ENCODE measurements at regions not wholly inside any gene's neighbourhood (a gene's known extent, or its start where the extent isn't known, plus 50 kb on each side); places are given as distances from the start of the nearest gene placed in this dataset.
"Not testable (repeated sequence)": the region's sequence is repeated elsewhere in the genome, so short reads cannot be mapped to it uniquely, and the experiment has no call there.

DNA sequence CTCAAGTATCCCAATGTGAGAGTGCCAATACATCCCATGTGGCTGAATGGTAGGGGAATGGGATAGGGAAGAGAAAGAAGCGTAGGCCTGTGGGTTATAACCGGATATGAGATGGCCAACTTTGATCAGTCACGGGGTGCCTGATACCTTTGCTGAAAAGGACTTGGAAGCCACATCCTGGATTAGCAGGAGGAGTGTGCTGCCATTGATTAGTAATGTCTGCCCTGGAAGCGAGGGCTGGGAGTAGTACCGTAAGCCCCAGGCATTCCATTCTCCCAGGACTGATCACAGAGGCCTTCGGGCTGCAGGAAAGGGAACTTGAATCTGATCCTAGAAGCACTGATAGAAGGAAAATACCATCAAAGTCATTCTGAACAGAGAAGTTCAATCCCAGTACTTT, 218.5 kb downstream of the TFCP2L1 start:
- no peak for DNase-seq

GRCh38 chr2:121068851-121069250, 216.2 kb downstream of the TFCP2L1 start:
- DNase-seq, result no peak

- DNase-seq, result no peak
These were observed 215.5 kb downstream of the TFCP2L1 start for GRCh38 chr2:121069434-121069969.

- DNase-seq, result not testable (repeated sequence)
These were observed 214.9 kb downstream of the TFCP2L1 start for GRCh38 chr2:121070061-121070460.

DNA sequence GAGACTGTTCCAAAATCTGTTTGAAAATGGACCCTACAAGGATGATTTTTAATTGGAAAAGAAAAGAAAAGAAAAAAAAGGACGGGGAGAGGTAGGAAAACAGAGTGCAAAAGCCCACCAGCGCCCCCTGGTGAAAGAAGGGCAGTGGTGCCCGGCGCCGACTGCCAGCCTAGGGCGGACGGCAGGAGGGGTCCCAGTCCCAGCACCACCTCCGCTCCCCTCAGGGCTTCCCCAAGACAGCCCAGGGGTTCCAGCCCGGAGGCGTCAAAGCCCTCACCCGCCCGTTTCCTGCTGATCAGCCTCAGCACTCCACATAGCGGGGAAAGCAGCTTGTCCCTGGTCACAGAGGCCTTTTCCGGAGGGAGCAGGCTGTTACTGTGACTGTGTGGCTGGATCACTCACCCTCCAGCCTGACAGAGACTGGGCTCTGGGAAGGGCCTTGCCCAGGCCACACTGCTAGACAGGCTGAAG, 213.9 kb downstream of the TFCP2L1 start:
- peak in 42 of 51 donors; percentile 4 to 74 (median 39) for DNase-seq

DNA sequence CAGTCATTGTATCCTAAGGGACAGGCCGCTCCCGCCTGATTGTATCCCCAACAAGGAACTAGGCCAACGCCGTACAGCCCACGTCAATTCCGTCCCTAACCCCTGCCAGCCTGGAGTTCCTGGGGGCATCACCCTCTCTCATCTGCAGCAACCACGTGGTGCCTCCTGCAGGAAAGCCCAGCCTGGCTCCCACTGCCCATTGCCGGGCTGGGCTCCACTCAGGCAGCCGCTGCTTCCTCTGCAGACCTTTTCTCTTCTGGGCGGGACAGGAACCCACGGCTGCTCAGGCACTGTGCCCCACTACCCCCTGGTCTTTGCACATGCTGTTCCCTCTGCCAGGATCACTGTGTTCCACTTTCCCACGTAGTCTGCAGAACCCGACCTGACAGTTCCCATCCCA, 212.2 kb downstream of the TFCP2L1 start:
- DNase-seq, result no peak

- DNase-seq, result no peak
These were observed 211.4 kb downstream of the TFCP2L1 start for GRCh38 chr2:121073320-121074210.

- DNase-seq, result no peak
These were observed 210.6 kb downstream of the TFCP2L1 start for GRCh38 chr2:121074293-121074932.

DNA sequence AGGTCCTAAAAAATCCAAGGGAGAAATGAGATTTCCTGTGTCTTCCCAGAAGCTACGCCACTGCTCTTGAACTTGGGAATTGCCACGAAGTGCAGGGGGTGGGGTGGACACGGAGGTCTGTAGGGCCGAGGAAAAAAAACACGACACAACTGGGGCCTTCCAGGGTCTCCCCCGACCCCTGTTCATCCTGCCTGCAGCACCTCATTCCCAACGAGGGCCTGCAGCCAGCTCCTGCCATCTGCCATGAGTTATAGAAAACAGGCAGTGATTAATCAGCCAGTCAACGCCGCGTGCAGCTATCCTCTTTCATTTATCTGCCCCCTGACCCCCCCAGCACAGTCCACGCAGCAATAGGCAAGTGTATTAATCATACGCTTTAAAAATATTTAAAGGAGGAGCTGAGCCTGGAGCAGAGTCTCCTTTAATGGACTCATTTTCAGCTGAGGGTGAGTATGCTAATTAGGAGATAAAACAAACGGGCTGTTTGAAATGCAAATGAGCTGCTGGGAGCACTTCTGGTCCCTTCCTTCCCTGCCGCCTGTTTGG, 209.9 kb downstream of the TFCP2L1 start:
- peak in 12 of 51 donors; percentile 16 to 69 (median 41) for DNase-seq

DNA sequence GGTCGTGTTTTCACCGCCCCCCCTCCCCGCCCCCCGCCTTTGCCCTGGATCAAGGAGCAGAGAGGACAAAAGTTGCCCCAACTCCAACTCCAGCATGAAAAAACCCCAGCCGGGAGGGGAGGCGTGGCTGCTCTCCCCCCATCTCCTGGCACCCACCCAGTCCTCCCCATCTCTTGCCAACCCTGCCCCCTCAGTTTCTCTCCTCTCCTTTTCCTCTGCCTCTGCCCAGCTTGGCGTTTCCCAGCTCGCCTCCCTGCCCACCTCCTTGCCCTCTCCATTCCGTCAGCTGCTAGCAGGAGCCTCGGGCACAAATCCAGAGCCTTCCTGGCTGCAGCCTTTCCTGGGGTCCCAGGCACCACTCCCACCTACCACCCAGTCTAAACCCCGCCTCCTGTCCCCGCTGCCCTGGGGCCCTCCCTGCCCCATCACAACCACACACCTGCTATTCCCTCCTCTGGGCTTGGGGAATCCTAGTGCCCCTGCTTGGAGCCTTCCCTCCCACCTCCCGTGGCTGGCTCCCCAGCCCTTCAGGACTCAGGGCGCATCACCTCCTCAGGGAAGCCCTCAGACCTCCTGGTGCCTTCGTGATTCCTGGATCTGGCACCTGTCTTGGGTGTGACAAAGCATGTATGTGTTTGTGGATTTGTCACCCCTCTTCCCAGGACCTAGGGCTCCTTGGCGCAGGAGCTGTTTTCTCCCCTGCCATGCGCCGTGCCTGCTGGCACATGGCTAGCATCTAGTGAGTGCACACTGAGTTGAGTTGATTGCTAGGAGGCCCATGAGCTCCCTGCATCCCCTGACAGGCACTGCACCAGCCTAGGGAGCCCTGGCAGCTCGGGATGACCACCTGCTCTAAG, 209.1 kb downstream of the TFCP2L1 start:
- peak in 34 of 51 donors; percentile 14 to 69 (median 50) for DNase-seq

- no peak for DNase-seq
These were observed 208.5 kb downstream of the TFCP2L1 start for GRCh38 chr2:121076498-121076820.

GRCh38 chr2:121076885-121077549, 208.0 kb downstream of the TFCP2L1 start:
- DNase-seq, result peak in 7 of 51 donors; percentile 5 to 34 (median 15)

- no peak for DNase-seq
These were observed 206.1 kb downstream of the TFCP2L1 start for GRCh38 chr2:121078899-121079298.

GRCh38 chr2:121080013-121080772, 204.8 kb downstream of the TFCP2L1 start:
- peak in 34 of 51 donors; percentile 5 to 71 (median 40) for DNase-seq

DNA sequence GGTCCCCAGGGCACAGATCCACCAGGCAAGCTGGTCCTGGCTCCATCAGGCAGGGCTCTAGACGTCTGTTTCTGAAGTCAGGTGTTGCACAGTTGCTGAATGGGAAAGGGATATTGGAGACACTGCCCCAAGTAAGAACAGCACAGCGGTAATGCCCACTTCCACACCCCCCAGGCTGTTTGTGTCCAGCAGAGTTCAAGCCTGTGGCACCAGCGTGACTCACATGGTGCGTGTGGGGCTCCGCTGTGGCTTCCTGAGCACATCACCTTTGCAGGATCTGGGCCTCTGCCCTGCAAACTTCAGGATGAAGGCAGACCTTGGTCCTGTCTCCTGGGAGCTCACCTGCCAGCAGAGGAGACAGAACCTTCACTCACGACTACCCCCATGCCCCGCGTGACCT, 203.3 kb downstream of the TFCP2L1 start:
- no peak for DNase-seq

DNA sequence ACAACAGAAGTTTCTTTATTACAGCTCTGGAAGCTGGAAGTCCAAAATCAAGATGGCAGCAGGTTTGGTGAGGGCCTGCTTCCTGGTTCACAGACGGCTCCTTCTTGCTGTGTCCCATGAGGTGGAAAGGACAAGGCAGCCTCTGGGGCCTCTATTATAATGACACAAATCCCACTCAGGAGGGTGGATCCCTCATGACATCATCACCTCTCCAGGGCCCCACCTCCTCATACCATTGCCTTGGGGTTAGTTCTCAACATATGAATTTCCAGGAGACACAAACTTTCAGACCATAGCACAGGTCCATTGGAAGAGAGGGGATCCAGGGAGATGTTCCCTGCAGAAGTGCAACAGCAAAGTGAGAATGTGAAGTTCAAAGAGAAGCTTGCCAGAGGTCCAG, 202.8 kb downstream of the TFCP2L1 start:
- no peak for DNase-seq

DNA sequence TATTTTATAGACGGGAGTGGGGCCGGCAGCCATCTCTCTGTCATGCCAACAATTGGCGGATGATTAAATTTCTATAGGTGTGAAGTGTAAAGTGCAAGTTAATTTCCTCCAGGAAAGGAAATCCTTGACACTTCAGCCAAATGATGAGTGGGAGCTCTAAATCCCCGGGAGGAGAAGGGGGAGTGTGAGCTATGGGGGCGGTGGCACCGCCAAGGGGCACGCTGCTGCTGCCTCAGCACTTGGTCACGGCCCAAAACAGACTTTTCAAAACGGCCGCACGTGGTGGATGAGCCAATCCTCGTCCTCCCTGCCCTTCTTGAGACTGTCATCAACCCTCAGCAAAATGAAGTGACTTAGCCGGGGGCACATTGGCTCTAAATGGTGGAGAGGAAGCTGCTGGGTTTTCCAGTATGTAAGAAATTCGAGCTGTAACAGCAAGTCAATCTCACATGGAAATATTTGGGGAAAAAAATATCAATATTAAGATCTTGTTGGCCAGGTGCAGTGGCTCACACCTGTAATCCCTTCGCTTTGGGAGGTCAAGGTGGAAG, 200.8 kb downstream of the TFCP2L1 start:
- no peak for DNase-seq

GRCh38 chr2:121085801-121086200, 199.2 kb downstream of the TFCP2L1 start:
- DNase-seq, result peak in 10 of 51 donors; percentile 3 to 30 (median 10)

DNA sequence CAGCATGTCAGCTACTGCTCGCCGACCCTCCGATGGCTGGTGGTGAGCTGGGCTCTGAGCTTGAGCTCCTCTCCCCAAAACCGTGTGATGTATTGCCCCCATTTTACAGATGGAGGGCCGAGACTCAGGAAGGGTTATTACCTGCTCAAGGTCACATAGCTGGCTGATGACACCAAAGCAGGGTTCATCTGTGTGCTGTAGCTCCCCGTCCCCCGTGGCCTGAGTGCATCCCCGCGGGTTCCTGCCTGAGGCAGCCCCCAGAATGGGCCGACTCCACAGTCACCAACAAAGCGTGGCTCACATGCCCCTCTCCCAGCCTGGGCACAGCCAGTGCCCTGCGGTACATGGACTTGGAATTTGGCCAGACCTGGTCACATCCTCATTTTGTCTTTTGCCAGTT, 198.6 kb downstream of the TFCP2L1 start:
- no peak for DNase-seq

- DNase-seq, result no peak
These were observed 197.9 kb downstream of the TFCP2L1 start for GRCh38 chr2:121087117-121087516.
